HG03060 (cell line): ENCODE measurements at regions not wholly inside any gene's neighbourhood (a gene's known extent, or its start where the extent isn't known, plus 50 kb on each side); places are given as distances from the start of the nearest gene placed in this dataset.

ENCODE experiments used
- ATAC-seq: cut with Tn5 transposase; IDR thresholded peaks from one replicate; pipeline ENCODE4 v1.9.1; 2021; ENCODE audit warnings: low read depth, moderate number of reproducible peaks; ENCODE audit not compliant: unreplicated experiment

DNA sequence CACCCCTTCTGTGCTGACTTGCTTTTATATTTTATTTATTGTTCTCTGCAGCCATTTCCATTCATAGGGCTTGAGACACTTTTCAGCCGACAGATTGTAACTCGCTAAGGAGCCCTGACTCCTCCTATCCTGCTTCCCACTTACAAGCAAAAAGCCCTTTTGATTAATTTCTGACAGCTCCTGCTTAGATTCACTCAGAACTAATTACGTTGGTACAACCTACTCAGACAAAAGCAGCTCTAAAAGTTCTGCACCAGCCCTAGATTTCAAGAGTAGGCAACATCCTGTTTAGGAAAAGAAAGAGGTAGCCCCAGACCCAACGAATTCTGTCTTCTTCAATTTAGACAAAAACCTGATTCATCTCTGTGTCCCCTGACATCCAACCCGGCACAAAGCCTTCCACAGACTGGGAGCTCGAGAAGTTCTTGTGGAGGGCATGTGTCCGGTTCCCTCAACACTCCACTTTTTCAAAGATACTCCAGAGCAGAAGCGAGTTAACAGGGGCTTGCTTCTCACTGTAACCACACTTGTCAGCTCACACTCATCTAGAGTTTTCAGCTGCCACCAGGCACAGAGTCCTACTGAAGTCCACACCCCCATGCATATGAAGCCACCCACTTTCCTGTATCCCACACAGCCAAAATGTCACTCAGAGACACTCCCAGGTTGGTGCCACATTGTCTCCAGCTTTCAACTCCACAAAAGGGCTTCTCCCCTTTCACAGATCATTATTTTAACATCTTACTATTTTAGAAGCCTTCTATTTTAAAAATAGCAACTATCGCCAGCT, 113.6 kb upstream of the NFE2L3 start:
- ATAC-seq = no peak

DNA sequence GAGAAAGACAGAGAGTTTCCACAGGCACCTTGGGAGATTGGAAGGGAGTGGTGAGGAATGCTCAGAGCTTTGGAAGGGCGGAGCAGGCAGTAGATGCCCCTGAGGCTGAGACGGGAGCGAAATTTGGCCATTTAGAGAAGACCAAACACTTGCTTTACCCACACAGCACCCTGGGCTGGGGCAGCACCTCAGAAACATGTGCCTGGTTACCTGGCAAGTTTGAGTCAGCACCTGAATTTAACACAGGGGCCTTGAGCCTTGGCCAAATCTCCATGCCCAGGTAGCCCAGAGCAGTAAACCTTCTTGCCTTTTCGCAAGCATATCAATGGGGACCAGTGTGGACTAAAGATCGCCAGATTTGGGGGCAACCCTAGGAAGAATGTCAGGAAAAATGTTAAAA, 111.9 kb upstream of the NFE2L3 start:
- no peak for ATAC-seq

DNA sequence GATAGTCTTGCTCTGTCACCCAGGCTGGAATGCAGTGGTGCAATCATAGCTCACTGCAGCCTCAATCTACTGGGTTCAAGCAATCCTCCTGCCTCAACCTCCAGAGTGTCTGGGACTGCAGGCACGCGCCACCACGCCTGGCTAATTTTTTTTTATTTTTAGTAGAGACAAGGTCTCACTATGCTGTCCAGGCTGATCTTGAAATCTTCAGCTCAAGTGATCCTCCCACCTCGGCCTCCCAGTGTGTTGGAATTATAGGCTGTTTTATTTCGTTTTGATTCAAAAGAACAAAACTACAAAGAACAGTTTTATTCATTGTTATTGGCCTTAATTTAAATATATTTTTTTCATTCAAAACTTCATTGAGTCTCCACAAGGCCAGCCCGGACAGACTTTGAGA, 109.8 kb upstream of the NFE2L3 start:
- ATAC-seq = no peak

DNA sequence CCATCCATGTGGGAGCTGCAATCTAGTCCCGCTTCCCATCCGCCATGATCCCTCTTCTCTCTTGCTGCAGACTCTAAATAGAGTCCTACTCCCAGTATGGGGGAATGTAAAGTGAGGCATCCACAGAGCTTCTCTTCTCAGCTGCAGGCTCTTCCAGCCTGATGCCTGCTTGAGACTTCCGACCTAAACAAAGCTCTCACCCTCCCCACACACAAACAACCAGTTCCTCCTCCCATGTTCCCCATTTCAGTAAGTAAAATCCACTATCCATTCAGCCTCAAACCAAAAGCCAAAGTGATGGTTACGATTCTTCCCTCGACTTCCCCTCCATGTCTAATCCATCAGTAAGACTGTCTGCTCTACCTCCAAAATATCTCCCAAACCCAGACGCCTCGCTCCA, 108.2 kb upstream of the NFE2L3 start:
- no peak for ATAC-seq

DNA sequence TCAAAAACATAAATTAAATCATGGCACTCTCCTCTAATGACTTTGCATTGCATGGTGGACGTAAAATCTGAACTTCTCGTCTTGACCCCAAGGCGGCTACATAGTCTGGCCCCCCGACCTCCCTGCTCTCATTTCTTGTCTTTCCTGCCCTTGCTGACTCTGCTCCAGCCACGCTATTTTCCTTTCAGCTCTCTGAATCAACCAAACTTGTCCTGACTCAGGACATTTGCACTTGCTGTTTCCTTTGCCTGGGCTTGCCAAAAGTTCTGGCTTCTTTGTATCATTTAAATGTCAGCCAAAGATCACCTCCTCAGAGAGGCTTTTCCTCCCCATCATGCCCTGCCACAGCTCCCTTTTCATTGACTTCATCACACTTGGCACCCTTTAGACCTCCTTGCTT, 107.7 kb upstream of the NFE2L3 start:
- no peak for ATAC-seq

DNA sequence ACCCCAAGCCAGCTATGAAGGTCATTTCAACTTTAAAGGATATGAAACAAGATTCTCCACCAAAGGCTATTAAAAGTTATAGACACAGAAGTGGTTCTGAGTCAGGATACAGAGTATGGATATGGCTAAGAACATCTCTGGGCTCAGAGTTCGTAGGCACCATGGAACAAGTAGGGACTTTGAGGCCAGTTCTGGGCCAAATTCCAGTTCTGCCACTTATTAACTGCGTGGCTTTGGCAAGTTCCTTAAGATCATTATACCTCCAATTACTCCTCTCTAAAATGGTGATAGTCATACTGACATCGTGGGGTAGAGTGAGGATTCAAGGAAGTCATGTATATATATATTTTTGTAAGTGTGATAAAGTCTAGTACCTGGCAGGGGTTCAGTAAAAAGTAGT, 105.8 kb upstream of the NFE2L3 start:
- ATAC-seq = no peak

DNA sequence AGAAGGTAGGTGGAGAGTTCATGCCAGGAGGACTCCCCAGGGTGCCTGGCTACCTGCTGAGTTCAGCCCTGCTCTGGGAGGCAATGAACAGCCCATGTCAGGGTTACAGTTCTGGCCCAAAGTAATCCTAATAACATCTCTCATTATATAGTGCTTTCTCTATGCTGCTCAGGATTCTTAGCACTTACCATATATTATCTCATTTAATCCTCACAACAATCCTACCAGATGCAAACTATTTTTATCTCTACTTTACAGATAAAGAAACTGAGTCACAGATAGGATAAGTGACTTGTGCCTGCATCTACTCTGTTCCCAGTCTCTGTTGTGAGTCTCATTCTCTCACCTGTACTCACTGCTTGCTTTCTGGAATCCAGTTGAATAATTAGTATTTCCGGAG, 105.1 kb upstream of the NFE2L3 start:
- no peak for ATAC-seq

DNA sequence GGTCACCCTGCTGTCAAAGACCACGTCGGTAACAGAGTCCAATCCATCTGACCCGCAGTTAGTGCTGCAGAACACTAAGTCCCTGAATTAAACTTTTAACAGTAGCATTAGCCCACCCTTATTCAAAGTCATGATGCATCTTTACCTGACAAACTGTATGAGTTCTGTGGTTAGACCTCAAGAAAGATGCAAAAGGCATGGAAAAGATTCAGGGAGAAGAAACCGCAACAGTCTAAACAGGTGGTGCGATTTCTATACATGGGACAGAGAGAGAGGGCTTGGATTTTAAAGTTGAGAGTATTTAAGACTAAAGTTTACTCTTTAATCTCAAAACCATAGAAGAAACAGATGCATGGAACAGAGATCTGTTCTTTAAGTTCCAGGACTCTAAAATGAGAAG, 103.3 kb upstream of the NFE2L3 start:
- no peak for ATAC-seq

DNA sequence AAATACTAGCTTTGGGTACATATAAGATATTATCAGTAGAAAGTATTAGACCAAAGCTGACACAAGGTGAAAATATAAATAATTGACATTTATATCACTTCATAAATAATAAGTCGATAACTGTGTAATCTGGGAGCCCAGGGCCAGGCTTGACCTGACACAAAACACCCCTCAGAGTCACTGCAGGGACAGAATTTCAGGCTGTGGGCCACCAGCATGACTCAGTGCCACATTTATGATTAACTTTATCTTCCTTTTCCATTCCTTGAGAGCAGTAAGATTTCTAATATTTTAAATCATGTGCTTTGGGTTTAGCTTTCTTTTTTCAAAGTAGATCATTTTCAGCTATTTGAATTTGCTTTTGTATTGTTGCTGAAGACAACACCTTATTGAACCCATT, 102.9 kb upstream of the NFE2L3 start:
- no peak for ATAC-seq

DNA sequence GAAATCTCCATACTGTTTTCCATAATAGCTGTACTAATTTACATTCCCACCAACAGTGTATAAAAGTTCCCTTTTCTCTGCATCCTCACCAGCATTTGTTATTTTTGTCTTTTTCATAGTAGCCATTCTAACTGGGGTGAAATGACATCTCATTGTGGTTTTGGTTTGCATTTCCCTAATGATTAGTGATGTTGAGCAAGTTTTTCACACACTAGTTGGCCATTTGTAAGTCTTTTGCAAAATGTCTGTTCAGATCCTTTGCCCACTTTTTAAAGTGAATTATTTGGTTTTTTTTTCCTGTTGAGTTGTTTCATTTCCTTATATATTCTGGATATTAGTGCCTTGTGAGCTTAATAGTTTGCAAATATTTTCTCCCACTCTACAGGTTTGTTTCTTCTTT, 101.0 kb upstream of the NFE2L3 start:
- no peak for ATAC-seq

DNA sequence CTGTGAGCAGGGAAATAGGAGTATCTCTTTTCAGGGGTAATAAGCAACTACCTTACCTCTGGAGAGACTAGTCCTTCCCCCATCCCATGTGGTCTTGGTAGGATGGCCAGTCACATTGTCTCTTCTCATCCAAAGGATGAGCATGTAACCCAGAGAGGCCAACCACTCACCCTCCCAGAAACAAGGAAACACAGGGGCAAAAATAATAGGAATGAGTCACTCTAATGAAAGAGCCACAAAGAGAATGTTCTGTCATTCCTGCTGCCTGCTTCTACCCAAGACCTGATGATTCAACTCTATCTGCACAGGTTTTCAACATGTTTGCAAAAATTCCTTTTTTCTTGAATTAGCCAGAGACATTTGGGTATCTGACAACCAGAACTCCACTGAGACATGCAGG, 99.3 kb upstream of the NFE2L3 start:
- ATAC-seq = no peak

DNA sequence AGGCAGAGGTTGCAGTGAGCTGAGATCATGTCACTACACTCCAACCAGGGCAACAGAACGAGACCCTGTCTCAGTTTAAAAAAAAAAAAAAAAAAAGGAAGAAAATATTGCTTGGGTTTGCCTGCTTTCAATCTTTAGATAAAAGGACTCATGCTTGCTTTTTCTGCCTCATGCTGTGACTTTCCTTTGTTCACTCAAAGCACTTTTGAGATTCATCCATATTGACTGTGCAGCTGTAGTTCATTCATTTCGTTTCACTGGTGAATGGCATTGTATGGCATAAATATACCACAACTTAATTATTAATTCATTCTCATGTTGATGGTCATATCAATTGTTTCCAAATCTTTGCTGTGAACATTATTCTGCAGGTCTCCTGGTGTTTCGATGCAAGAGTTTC, 97.6 kb upstream of the NFE2L3 start:
- no peak for ATAC-seq

DNA sequence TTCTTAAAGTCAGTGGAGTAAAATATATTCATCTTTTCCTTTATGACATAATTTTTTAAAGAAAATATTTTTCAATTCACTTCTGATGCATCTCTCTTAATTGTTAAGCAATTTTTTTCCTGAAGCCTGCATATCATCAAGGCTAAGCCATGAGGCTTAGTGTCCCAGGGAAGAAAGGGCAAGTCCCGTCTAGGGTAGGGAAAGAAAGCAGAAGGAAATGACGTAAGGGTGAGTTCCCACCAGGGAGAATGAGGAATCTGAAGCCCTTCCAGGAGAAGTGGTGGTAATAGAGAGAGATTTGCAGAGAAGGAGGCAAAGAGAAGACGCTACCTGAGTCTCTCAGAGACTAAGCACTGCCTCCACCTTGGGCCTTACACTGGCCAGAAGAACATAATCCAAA, 96.8 kb upstream of the NFE2L3 start:
- no peak for ATAC-seq

DNA sequence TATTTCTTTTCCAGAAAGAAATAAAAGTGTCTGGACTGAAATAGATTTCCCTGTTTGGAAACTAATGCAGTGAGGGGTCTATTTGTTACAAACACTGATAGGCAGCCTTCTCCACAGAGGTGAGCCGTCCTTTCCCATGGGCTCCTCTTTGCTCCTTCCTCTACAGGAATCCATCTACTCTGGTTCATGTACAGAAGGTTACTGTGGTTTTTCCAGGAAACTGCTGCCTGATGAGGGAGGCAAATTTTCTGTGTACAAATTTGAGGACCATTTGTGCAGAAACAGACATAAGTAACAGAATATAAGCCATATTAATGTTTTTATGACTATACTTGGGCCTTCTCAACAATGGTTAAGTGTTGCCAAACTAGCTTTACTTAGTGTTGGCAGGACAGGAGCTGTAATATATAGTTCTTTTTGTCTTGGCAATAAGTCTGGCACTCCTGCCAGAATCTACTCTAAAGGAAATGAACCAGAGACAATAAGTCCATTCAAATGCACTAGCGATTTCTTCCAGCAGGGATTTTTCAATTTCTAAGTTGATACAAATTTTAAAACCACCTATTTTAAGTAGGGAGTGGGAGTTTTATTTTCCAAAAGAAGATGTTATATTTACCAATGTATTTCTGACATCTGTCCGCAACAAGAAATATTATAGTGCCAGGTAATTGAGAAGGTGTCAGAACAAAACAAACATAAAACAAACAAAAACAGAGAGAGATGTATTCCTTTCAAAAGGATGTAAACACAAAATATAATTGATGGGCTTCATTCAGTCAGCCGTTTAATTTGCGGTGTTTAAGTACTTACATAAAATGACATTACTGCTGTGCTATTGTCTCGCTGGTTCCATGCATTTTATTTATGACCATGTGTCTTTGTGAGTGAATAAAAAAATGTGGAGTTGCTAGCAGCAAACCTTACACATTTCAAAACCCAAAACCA, 91.0 kb upstream of the NFE2L3 start:
- no peak for ATAC-seq

DNA sequence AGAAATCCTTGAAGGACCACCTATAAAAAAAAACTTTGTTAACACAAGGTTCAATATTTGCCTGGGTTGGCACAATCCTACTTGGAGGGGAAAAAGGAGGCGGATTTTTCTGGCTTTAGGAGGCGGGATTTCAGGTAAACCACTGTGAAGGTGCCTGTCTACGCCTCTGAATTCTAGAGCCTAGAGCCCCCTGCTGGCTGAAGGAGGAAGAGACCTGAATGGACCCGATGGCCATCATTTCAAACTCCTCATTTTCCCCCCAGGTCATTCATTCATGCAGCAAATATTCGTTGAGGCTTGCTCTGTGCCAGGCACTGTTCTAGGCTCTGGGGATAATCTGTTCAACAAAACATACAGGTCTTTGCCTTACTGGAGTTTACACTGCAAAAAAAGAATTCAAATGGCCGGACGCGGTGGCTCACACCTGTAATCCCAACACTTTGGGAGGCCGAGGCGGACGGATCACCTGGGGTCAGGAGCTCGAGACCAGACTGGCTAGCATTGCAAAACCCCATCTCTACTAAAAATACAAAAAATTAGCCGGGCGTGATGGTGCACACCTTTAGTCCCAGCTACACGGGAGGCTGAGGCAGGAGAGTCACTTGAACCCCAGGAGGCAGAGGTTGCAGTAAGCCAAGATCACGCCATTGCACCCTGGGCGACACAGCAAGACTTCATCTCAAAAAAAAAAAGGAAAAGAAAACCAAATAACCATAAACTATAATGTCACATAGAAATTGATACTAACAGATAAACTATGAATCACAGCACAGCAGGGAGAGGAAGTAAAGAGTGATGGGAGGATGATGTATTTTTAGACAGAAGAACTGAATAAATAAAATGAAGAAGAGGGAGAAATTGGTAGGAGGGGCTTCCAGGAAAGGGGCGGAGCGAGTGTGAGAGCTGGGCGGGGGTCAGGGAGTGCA, 90.1 kb upstream of the NFE2L3 start:
- ATAC-seq = no peak

DNA sequence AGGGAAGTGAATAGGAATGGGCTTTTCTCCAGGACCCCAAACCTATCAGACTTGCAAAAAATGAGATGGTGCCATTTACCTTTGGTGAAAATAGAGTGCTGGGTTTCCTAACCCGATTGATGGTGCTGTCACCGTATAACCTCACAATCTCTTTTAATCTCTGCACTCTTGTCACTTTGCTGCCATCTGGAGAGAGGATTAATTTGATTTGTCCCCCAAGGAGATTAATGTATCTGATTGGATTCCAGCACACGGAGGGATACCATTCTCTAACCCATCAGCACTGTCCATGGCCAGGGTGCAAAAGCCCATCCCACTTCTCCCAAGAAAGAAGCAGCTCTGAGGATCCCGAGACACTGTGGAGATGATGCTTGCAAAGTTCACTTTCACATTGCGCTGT, 86.3 kb upstream of the NFE2L3 start:
- no peak for ATAC-seq

DNA sequence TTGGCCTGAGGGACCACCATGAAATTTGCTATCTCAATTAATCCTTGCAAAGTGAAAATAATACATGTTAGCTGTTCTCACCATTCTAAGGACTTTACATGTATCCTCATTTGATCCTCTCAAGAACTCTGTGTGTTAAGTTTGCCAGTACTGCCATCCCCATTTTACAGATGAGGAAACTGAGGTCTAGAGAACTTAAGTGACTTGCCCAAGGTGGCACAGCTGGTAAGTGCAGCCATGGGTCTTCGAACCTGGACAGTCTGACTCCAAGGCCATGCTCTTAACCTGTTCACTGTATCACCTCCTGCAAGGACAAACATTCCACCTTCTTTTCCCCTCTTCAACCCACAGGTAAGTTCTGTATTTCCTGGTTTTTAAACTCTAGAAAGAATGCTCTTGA, 85.3 kb upstream of the NFE2L3 start:
- no peak for ATAC-seq

DNA sequence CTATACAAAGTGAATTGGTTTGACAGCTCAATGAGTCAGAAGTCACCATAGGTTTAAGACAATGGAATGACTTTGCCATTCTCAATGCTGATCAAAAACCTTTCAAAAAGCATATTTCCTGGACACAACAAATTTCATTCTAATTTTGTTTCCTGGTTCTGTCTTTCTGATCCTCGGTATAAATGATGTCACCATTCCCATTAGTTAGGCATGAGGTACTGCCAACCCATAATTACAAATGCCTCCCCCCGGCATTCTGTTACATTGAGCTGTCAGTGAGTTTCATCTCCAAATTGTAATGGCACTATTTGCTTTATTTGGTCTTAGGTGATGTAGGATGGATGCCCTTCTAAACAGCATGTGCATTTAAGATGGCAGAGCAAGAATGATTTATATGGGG, 81.7 kb upstream of the NFE2L3 start:
- ATAC-seq = no peak

DNA sequence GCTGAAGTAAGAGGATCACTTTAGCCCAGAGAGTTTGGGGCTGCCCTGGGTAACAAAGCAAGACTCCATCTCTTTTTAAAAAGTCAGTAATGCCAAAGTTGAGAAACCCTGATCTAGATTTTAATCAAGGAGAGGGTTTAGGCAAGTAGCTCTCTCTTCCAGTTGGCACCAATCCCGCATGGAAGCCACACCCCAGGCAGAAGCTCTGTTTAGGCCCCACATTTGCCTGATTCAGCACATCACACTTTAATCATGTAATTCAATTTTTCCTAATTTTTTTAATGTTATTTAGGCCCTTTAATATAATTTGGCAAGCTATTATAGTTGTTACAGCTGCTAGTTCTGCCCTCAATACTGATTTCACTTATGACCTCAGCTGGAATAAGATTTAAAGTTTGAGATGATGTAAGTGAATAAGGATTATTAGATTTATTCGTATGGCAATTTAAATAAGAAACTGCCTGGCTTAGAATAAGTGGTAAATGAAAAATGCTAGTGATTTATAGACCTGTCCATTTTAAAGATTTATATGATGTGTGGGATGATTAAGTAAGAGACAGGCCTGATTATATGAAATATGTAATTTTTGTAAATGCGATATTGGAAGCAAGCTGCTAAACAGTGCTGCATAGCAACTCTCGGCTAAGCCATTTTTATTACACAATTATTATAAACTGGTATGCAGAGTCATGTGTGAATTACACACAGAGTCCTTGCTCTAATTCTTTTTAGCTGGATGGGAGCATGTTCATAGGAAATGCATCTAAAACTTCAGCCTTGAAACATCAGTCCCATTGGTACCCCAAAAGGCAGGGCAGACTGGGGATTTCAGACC, 80.2 kb upstream of the NFE2L3 start:
- ATAC-seq = no peak

DNA sequence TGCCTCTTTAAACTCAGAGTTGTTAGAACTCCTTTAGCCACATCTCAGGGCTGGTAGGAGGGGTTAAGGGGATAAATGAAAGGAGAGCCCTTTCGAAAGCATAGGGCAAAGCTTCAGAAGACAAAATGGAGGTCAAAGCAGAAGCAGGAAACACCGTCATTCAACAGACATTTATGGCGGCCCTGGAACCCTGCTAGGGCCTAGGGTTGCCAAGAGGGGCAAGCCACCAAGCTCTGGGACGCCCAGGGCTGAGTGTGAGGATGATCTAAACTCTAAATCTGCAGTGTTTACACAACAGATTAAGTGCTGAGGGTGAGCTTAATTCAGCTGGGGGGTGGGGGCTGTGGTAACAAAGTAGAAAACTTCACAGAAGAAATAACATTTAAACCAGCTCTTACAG, 79.0 kb upstream of the NFE2L3 start:
- ATAC-seq = no peak
